ES-I3 (cell line): ENCODE measurements at regions not wholly inside any gene's neighbourhood (a gene's known extent, or its start where the extent isn't known, plus 50 kb on each side); places are given as distances from the start of the nearest gene placed in this dataset.
"Not testable (repeated sequence)": the region's sequence is repeated elsewhere in the genome, so short reads cannot be mapped to it uniquely, and the experiment has no call there.

ENCODE experiments used
- H3K36me3 ChIP-seq: 2 replicates; pipeline ENCODE4 v1.6.1; 2013; ENCODE audit warnings: mild to moderate bottlenecking, low read length, control low read depth, moderate library complexity; ENCODE audit not compliant: insufficient read depth
- H3K4me1 ChIP-seq: 2 replicates; pipeline ENCODE4 v1.6.1; 2013; ENCODE audit warnings: mild to moderate bottlenecking, control low read depth, low read length; ENCODE audit not compliant: insufficient read depth
- H3K9ac ChIP-seq: 2 replicates; pipeline ENCODE4 v1.6.1; 2013; ENCODE audit warnings: low read depth, mild to moderate bottlenecking, low read length, moderate library complexity
- H3K9me3 ChIP-seq: 2 replicates; pipeline ENCODE4 v1.6.1; 2013; ENCODE audit warnings: mild to moderate bottlenecking, low read length, moderate library complexity; ENCODE audit not compliant: control insufficient read depth, insufficient read depth

- Histone ChIP-seq H3K9ac (no peak overlapping the region), H3K9me3 (no peaks in the 10 kb centered on the region), H3K36me3 (no peaks in the 10 kb centered on the region), H3K4me1 (no peaks in the 10 kb centered on the region)
Observed at GRCh38 chr2:117027646-117028045, 786.8 kb upstream of the DDX18 start.

GRCh38 chr2:117028708-117029107, 785.8 kb upstream of the DDX18 start:
- H3K9ac ChIP-seq, H3K9me3 ChIP-seq, H3K36me3 ChIP-seq, H3K4me1 ChIP-seq: not testable (repeated sequence)

- Histone ChIP-seq H3K9ac (no peak overlapping the region), H3K4me1 (no peaks in the 10 kb centered on the region), H3K9me3 (no peaks in the 10 kb centered on the region), H3K36me3 (no peaks in the 10 kb centered on the region)
Observed at GRCh38 chr2:117055499-117056375, 758.8 kb upstream of the DDX18 start.

DNA sequence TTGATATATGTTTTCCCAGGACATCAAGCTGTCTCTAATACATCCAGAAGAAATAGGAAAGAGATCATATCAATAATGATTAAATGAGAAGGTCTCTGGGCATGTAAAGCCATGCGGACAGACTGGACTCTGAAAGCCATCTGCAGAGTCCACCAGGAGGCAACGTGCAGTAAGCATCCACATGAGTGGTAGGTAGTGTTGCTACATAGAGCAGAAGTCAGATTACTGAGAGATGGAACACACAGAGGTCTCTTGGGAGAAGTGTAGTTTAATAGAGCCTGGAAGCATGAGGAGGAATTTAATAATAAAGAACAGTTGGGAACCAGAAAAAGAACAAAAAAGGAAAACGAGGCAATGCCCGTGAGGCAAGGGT, 758.1 kb upstream of the DDX18 start:
- H3K36me3 ChIP-seq = no peaks in the 10 kb centered on the region
- no peaks in the 10 kb centered on the region for H3K9me3 ChIP-seq
- H3K4me1 ChIP-seq = no peaks in the 10 kb centered on the region
- H3K9ac ChIP-seq = no peak overlapping the region

DNA sequence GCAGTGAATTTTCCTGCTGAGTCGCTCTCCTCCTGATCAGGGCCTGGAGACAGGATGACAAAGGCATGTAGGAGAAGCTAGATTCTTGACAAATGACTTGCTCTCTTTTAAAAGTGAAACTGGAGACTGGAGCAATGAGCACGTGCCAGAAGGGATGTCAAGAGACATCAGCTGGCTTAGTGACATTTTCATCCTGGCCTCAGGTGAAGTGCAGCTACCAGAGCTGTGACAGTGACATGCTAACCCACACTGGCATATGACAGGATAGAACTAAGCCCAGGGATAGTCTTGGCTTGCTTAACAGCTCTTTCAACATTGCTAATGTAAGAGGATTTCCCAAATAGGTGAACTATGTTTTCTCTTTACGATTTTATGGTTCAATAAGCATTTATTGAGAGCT, 757.5 kb upstream of the DDX18 start:
- Histone ChIP-seq H3K36me3 (no peaks in the 10 kb centered on the region), H3K9me3 (no peaks in the 10 kb centered on the region), H3K9ac (no peak overlapping the region), H3K4me1 (no peaks in the 10 kb centered on the region)

DNA sequence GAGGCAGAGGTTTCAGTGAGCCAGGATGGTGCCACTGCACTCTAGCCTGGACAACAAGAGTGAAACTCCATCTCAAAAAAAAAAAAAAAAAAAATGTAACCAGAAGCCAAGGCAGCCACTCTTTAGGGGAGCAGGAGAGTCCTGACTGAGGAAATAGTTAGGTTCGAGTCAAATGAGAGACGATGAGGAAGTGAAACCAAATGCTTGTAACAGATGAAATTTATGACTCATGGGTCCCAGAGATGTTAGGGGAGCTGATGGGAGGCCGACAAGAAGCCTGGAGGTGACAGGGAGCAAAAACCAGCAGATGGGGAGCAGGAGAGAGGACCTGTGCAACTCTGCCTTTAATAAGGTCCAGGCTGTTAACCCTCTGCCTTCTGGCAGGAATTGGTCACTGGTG, 756.1 kb upstream of the DDX18 start:
- H3K9ac ChIP-seq = no peak overlapping the region
- H3K9me3 ChIP-seq = no peaks in the 10 kb centered on the region
- no peaks in the 10 kb centered on the region for H3K36me3 ChIP-seq
- H3K4me1 ChIP-seq = no peaks in the 10 kb centered on the region

- no peaks in the 10 kb centered on the region for H3K36me3 ChIP-seq
- H3K9ac ChIP-seq = no peak overlapping the region
- H3K9me3 ChIP-seq = no peaks in the 10 kb centered on the region
- no peaks in the 10 kb centered on the region for H3K4me1 ChIP-seq
Observed at GRCh38 chr2:117064021-117064420, 750.5 kb upstream of the DDX18 start.

DNA sequence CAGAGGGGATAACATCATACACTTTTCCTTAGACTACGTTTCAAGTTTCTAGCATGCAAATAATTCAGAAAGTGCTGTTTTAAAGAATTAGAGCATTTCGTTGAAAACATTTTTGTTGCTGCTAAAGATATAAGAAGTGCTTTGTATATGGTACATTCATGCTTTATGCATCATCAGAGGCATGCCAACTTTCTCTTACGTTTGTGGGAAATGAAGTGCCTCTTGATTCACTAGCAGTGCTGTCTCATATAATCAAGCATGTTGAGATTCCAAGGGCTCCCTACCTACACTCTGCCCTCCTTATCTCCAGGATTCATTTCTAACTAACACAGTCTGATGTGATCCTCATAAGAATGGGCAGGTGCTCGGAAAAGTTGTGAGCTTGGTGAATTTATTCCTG, 748.6 kb upstream of the DDX18 start:
- Histone ChIP-seq H3K9me3 (no peaks in the 10 kb centered on the region), H3K4me1 (no peaks in the 10 kb centered on the region), H3K36me3 (no peaks in the 10 kb centered on the region), H3K9ac (no peak overlapping the region)

DNA sequence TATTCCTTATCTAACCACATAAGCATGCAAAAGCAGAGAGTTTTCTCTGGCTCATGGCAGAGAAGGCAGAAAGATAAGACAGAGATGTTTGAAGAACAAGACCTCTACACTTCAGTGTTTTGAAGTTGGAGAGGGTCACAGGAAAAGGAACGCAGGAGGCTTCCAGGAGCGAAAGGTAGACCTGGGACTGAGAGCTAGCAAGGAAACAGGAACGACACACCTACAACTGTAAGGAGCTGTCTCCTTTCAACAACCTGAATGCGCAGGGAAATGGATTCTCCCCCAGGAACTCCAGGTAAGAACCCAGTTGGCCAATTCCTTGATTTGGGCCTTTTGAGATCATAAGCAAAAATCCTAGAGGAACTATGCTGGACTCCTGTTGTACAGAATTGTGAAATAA, 746.6 kb upstream of the DDX18 start:
- Histone ChIP-seq H3K4me1 (no peaks in the 10 kb centered on the region), H3K9ac (no peak overlapping the region), H3K36me3 (no peaks in the 10 kb centered on the region), H3K9me3 (peaks cover 3% of the 10 kb centered on the region)

DNA sequence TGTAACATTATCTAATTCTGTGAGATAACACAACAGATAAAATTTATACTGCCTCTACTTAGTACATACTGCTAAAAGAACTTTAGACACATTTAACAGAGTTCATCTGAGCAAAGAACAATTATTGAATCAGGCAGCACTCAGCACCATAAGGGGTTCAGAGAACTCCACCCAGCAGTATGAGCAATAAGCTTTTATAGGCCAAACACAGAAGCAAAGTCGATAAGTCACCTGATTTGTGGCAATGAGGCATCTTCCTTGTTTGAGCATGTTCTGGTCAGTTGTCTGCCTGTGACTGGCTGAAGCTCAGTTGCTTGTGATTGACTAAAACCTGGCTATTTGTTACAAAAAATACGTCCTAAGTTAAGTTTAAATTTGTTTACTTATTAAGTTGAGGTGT, 746.1 kb upstream of the DDX18 start:
- Histone ChIP-seq H3K4me1 (no peaks in the 10 kb centered on the region), H3K9me3 (peaks cover 4% of the 10 kb centered on the region), H3K9ac (no peak overlapping the region), H3K36me3 (no peaks in the 10 kb centered on the region)

DNA sequence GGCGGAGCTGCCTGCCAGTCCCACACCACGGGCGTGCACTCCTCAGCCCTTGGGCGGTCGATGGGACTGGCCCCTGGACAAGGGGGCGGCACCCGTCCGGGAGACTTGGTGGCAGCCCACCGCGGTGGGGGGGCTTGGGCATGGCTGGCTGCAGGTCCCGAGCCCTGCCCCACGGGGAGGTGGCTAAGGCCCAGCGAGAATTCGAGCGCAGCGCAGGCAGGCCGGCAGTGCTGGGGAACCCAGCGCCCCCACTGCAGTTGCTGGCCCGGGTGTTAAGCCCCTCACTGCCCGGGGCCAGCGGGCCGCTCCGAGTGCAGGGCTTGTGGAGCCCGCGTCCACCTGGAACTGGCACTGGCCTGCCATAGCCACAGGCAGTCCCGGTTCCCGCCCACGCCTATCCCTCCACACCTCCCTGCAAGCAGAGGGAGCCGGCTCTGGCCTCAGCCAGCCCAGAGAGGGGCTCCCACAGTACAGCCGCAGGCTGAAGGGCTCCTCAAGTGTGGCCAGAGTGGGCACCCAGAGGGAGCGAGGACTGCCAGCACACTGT, 742.9 kb upstream of the DDX18 start:
- H3K4me1 ChIP-seq = no peaks in the 10 kb centered on the region
- H3K36me3 ChIP-seq = no peaks in the 10 kb centered on the region
- peaks cover 4% of the 10 kb centered on the region for H3K9me3 ChIP-seq
- no peak overlapping the region for H3K9ac ChIP-seq

GRCh38 chr2:117074756-117075155, 739.7 kb upstream of the DDX18 start:
- H3K9me3 ChIP-seq = peaks cover 4% of the 10 kb centered on the region
- H3K4me1 ChIP-seq = no peaks in the 10 kb centered on the region
- H3K36me3 ChIP-seq = no peaks in the 10 kb centered on the region
- no peak overlapping the region for H3K9ac ChIP-seq

DNA sequence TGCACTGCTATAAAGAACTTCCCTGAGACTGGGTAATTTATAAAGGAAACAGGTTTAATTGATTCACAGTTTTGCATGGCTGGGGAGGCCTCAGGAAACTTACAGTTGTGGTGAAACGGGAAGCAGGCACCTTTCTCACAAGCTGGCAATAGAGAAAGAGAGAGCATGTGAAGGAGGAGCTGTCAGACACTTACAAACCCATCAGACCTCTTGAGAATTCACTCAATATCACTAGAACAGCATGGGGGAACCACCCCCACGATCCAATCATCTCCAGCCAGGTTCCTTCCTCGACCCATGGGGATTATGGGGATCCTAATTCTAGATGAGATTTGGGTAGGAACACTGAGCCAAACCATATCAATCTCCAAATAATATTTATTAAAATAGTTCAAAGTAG, 729.2 kb upstream of the DDX18 start:
- H3K9ac ChIP-seq = no peak overlapping the region
- peaks cover 11% of the 10 kb centered on the region; the same call in 1 of the 2 replicates for H3K4me1 ChIP-seq
- no peaks in the 10 kb centered on the region for H3K36me3 ChIP-seq
- no peaks in the 10 kb centered on the region for H3K9me3 ChIP-seq

GRCh38 chr2:117085737-117086136, 728.8 kb upstream of the DDX18 start:
- no peak overlapping the region for H3K9ac ChIP-seq
- peaks cover 11% of the 10 kb centered on the region; the same call in 1 of the 2 replicates for H3K4me1 ChIP-seq
- H3K36me3 ChIP-seq = no peaks in the 10 kb centered on the region
- no peaks in the 10 kb centered on the region for H3K9me3 ChIP-seq

DNA sequence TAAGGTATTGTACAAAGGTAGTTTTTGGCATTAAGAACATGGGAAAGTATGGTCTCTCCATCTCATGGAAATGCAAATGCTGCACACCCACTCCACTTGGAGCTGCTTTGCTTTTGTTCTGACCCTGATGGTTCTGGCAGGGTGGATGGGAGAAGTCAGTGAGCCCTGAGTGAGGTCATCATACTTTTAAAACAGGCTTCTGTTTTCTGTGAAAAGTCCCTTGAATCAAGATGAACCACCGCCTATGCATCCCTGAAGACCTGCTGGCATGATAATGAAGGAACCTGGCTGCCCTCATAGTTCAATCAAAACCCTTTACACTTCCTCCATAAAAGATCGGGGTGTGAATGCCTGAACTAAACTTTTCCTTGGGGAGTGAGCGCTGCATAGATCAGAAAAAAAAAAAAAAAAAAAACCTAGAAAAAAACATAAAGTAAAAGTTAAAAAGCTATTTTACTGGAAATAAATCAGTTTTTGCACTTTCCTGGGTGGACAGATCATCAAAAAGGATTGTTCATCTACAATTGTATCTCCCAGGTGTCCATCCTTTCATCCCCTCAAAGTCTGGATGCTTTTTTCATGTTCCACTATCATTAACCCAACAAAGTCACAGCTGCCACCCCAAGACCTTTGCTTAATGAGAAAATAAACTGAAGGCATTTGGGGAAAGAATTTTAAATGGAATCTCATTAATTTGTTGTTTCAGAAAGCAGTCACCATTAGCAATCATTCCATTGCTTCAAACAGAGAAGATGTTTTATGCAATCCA, 728.1 kb upstream of the DDX18 start:
- no peak overlapping the region for H3K9ac ChIP-seq
- peaks cover 11% of the 10 kb centered on the region; the same call in 1 of the 2 replicates for H3K4me1 ChIP-seq
- H3K36me3 ChIP-seq = no peaks in the 10 kb centered on the region
- no peaks in the 10 kb centered on the region for H3K9me3 ChIP-seq
